ENCODE measurements at regions not wholly inside any gene's neighbourhood (a gene's known extent, or its start where the extent isn't known, plus 50 kb on each side); places are given as distances from the start of the nearest gene placed in this dataset.
"Not testable (repeated sequence)": the region's sequence is repeated elsewhere in the genome, so short reads cannot be mapped to it uniquely, and the experiment has no call there.

GRCh38 chr10:20391629-20392028 lies 505.5 kb downstream of the NEBL start:
- DNase-seq: no peak

GRCh38 chr10:20381761-20382160 lies 515.4 kb downstream of the NEBL start:
- no peak for DNase-seq

- DNase-seq: no peak
These were observed 516.7 kb downstream of the NEBL start for GRCh38 chr10:20380401-20380800.

DNA sequence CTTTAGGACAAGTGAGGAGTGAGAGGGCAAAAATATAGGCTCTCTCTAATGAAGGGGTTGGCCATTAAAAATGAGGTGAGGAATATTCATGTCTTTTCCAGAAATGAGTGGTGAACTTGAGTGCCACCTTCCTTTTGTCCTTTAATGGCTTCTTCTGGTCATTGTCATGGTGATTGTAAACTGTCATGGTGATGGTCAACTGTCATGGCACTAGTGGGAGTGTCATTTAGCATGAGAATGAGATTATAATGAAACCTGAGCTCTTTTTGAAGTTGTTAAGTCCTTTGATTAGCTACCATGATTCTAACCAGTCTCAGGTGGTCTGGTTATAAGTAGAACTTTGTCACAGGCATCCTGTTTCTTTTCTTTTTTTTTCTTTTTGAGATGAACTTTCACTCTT lies 524.4 kb downstream of the NEBL start:
- DNase-seq: no peak

- DNase-seq: not testable (repeated sequence)
These were observed 526.1 kb downstream of the NEBL start for GRCh38 chr10:20370977-20371533.

GRCh38 chr10:20369863-20370736 lies 527.0 kb downstream of the NEBL start:
- DNase-seq: no peak

DNA sequence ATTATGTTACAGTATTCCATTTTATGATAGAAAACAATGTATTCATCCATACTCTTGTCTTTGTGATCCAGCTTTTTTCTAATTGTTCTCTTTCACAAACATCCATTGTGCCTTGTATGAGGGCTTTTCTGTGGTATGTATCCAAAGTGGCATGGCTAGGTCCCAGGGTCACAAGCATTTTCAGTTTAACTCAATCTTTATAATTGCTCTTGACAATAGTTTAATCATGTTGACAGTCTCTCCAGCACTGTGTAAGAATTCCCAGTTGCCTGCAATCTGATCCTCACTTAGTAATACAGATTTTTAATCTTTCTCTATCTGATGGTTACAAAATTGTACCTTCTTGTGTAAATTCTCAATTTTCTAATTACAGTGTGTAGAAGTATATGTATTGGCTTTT lies 533.4 kb downstream of the NEBL start:
- no peak for DNase-seq

- DNase-seq: no peak
These were observed 539.7 kb downstream of the PLXDC2 start for GRCh38 chr10:20355915-20356314.

GRCh38 chr10:20355011-20355410 lies 538.8 kb downstream of the PLXDC2 start:
- DNase-seq: no peak

DNA sequence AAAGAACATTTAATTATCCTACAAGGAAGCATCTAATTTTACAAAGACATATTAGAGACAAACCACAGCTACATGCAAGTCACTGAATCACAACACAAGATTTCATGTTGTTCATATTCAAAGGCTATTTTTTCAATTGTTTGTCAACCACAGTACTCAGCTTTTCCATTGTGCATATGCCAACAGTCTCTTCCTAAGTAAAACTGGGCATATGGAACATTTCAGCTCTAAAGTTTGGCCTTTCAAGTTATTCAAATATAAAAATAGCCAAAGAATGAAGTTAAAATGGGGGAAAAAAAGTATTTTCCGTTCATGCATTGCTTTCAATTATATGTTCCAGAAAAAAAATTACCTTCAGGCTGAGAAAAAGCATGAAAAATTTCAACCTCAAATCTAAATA lies 537.9 kb downstream of the PLXDC2 start:
- no peak for DNase-seq

- DNase-seq: no peak
These were observed 534.3 kb downstream of the PLXDC2 start for GRCh38 chr10:20350509-20350908.

DNA sequence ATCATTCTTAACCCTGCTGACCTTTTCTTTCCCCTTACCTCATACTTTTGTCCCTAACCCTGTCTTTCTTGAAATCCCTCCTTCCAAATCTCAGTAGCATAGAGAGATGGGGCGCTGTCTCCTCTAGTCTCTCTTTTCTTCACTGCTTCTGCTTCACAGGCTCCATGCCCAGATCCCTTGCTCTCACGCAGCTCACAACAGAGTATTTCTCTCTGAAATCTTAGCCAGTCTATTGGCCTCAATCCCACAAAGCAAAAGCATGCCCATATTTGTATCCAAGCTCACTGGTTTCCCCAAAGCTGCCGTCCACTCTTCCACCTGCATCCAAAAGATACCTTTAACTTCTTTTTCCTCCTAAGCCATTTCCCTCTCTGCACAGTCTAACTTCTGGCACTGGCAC lies 526.8 kb downstream of the PLXDC2 start:
- no peak for DNase-seq
